ENCODE measurements at regions not wholly inside any gene's neighbourhood (a gene's known extent, or its start where the extent isn't known, plus 50 kb on each side); places are given as distances from the start of the nearest gene placed in this dataset.

DNA sequence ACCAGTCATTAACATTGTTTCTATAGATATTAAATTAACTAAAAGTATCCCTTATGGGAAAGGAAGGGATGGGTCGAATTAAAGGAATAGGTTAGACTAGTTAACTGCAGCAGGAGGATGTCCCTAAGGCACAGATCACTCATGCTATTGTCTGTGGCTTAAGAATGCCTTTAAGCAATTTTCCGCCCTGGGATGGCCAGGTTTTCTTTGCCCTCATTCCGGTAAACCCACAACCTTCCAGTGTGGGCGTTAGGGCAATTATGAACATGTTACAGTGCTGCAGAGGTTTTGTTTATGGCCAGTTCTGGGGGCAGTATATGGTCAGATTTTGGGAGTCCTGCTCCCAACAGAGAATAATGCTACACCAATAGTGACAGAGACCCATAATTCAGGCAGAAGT lies 139.3 kb upstream of the CDK13 start:
- POLR2A ChIA-PET, result no interaction called here
- DNase-seq, result no peak
- H3K9me3 Mint-ChIP-seq, result no peaks in the 10 kb centered on the region
- Histone ChIP-seq H3K27me3 (ENCODE audit: insufficient read depth, low read length, poor library complexity, severe bottlenecking) (no peaks in the 10 kb centered on the region), H3K4me1 (ENCODE audit: insufficient read depth, low read length) (no peaks in the 10 kb centered on the region), H3K4me3 (ENCODE audit: low read length) (no peak overlapping the region), H3K27ac (ENCODE audit: low read depth, low read length) (no peak overlapping the region), H3K36me3 (ENCODE audit: insufficient read depth, low read length) (no peaks in the 10 kb centered on the region), H3K9me3 (ENCODE audit: low read length) (no peaks in the 10 kb centered on the region)
- peaks cover 6 to 35% of the 10 kb centered on the region in 2 donors for H3K27me3 Mint-ChIP-seq
- no peaks in the 10 kb centered on the region for H3K36me3 Mint-ChIP-seq
- no peak overlapping the region for H3K4me3 Mint-ChIP-seq
- no peak overlapping the region for H3K27ac Mint-ChIP-seq
- CTCF ChIA-PET, result no interaction called here
- no peaks in the 10 kb centered on the region for H3K4me1 Mint-ChIP-seq

DNA sequence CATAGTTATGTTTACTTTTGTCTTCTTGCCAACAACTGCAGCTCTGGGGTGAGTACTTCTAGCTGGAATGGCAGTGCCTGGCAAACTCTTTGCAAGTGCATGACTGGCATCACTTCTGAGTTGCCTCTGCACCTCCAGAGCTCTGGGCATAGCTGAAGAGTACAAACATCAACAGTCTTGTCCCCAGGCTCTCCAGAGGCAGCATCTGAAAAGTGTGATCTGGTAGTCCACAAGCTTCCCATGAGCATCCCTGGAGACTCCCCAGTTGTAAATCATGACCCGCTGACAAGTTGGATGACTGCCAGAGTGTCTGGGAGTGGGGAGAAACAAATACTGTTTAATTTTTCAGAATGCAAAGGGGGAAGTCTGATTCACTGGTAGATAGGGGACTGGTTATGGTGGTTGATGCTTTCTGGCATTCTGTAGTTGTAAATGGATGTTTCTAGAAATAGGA lies 138.9 kb upstream of the CDK13 start:
- no peaks in the 10 kb centered on the region for H3K4me1 ChIP-seq (ENCODE audit: insufficient read depth, low read length)
- H3K27ac Mint-ChIP-seq, result no peak overlapping the region
- H3K36me3 Mint-ChIP-seq, result no peaks in the 10 kb centered on the region
- H3K36me3 ChIP-seq (ENCODE audit: insufficient read depth, low read length), result no peaks in the 10 kb centered on the region
- no peak overlapping the region for H3K4me3 Mint-ChIP-seq
- CTCF ChIA-PET, result no interaction called here
- POLR2A ChIA-PET, result no interaction called here
- no peaks in the 10 kb centered on the region for H3K9me3 Mint-ChIP-seq
- H3K27me3 ChIP-seq (ENCODE audit: insufficient read depth, low read length, poor library complexity, severe bottlenecking), result no peaks in the 10 kb centered on the region
- no peaks in the 10 kb centered on the region for H3K9me3 ChIP-seq (ENCODE audit: low read length)
- H3K4me1 Mint-ChIP-seq, result no peaks in the 10 kb centered on the region
- no peak overlapping the region for H3K27ac ChIP-seq (ENCODE audit: low read depth, low read length)
- H3K27me3 Mint-ChIP-seq, result peaks cover 6 to 40% of the 10 kb centered on the region in 2 donors
- H3K4me3 ChIP-seq (ENCODE audit: low read length), result no peak overlapping the region
- DNase-seq, result no peak

DNA sequence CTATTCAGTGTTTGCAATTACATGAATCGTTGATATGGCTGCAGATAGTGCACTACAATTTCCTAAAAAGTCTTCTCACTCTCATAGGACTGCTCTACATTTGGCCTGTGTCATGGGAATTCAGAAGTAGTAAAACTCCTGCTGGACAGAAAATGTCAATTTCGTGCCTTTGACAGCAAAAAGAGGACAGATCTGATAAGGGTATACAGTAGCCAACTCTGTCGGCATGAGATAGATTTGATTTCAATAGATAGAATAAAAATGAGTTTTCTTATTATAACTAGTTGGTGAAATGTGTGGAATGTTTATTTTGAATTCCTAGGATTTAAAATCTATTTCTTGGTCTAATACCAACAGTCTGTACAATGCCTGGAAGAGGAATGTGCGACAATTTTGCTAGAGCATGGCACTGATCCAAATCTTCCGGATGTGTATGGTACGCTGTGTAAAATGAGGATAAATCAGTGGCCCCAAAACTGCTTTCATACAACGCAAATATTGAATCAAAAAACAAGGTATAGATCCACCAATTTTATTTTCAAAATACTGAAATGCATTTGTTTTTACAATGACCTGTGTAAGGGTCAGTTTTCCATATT lies 133.5 kb upstream of the CDK13 start:
- DNase-seq, result no peak
- H3K27ac ChIP-seq (ENCODE audit: low read depth, low read length), result no peak overlapping the region
- no peaks in the 10 kb centered on the region for H3K4me1 ChIP-seq (ENCODE audit: insufficient read depth, low read length)
- Mint-ChIP-seq H3K4me3 (no peak overlapping the region), H3K4me1 (no peaks in the 10 kb centered on the region), H3K9me3 (no peaks in the 10 kb centered on the region), H3K27ac (no peak overlapping the region), H3K27me3 (peaks cover 8 to 42% of the 10 kb centered on the region in 2 donors), H3K36me3 (no peaks in the 10 kb centered on the region)
- H3K9me3 ChIP-seq (ENCODE audit: low read length), result no peaks in the 10 kb centered on the region
- no peaks in the 10 kb centered on the region for H3K36me3 ChIP-seq (ENCODE audit: insufficient read depth, low read length)
- H3K4me3 ChIP-seq (ENCODE audit: low read length), result no peak overlapping the region
- CTCF ChIA-PET, result no interaction called here
- H3K27me3 ChIP-seq (ENCODE audit: insufficient read depth, low read length, poor library complexity, severe bottlenecking), result no peaks in the 10 kb centered on the region
- POLR2A ChIA-PET, result no interaction called here

DNA sequence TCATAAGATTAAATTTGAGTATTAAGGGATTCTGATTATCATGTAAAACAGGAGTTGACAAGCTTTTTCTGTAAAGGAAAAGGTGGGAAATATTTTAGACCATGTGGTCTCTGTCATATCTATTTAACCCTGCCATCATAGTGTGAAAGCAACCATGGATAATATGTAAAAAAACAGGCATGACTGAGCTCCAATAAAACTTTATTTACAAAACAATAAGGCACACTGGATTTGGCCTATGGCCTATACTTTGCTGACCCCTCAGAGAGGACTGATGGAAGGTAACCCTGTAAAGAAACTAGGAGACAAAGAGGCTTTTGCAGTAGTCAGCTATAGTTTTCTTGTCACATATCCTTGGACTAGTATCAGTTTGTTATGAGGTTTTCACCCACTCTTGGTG lies 130.5 kb upstream of the CDK13 start:
- H3K27ac ChIP-seq (ENCODE audit: low read depth, low read length), result no peak overlapping the region
- H3K4me3 Mint-ChIP-seq, result no peak overlapping the region
- H3K27ac Mint-ChIP-seq, result no peak overlapping the region
- H3K36me3 Mint-ChIP-seq, result no peaks in the 10 kb centered on the region
- no peaks in the 10 kb centered on the region for H3K4me1 ChIP-seq (ENCODE audit: insufficient read depth, low read length)
- H3K9me3 Mint-ChIP-seq, result no peaks in the 10 kb centered on the region
- ChIA-PET CTCF (no interaction called here), POLR2A (interaction anchor here (0.7 kb wide), 1 partner anchor 129 kb away, joined by 5 read pairs; no protein-coding TSS in a partner anchor)
- H3K36me3 ChIP-seq (ENCODE audit: insufficient read depth, low read length), result no peaks in the 10 kb centered on the region
- DNase-seq, result no peak
- H3K4me1 Mint-ChIP-seq, result no peaks in the 10 kb centered on the region
- H3K27me3 Mint-ChIP-seq, result peaks cover 6 to 56% of the 10 kb centered on the region in 2 donors
- no peaks in the 10 kb centered on the region for H3K27me3 ChIP-seq (ENCODE audit: insufficient read depth, low read length, poor library complexity, severe bottlenecking)
- no peak overlapping the region for H3K4me3 ChIP-seq (ENCODE audit: low read length)
- H3K9me3 ChIP-seq (ENCODE audit: low read length), result no peaks in the 10 kb centered on the region

DNA sequence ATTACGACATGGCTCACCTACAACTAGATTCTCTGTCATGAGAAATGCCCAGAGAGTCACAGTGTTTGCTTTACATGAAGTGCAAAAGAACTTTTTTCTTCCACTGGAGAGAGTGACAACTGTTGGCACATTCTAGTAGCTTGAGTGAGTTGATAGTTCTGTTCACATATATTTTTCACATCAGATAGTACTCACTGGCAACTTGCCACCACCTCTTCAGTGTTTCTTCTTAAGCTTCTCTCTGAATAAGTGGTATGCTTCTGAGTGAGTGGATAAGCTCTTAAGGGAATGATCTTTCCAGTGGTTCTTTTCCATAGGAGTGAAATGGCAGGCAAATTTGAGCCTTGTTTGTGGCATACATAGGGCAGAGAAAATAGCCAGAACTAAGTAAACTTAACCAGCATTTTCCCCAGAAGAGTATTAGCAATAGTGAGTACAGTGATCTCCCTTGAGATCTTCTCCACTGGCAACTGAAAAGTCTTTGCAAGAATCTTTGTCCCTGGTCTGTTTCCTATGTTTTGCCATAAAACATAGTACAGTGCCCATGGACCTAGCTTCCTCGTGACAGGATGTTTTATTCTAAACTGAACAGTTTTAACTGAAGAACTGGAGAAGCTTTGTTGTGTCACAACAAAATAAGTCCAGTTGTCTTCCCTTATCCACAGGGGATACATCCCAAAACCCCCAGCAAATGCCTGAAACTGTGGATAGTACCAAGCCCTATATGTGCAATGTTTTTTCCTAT lies 125.4 kb upstream of the CDK13 start:
- no peaks in the 10 kb centered on the region for H3K9me3 ChIP-seq (ENCODE audit: low read length)
- no peak overlapping the region for H3K4me3 ChIP-seq (ENCODE audit: low read length)
- POLR2A ChIA-PET, result no interaction called here
- H3K9me3 Mint-ChIP-seq, result no peaks in the 10 kb centered on the region
- no peak overlapping the region for H3K4me3 Mint-ChIP-seq
- H3K36me3 Mint-ChIP-seq, result no peaks in the 10 kb centered on the region
- no peak overlapping the region for H3K27ac ChIP-seq (ENCODE audit: low read depth, low read length)
- H3K4me1 Mint-ChIP-seq, result no peaks in the 10 kb centered on the region
- H3K27ac Mint-ChIP-seq, result no peak overlapping the region
- H3K36me3 ChIP-seq (ENCODE audit: insufficient read depth, low read length), result no peaks in the 10 kb centered on the region
- no peaks in the 10 kb centered on the region for H3K4me1 ChIP-seq (ENCODE audit: insufficient read depth, low read length)
- CTCF ChIA-PET, result no interaction called here
- no peaks in the 10 kb centered on the region for H3K27me3 ChIP-seq (ENCODE audit: insufficient read depth, low read length, poor library complexity, severe bottlenecking)
- no peak for DNase-seq
- H3K27me3 Mint-ChIP-seq, result peaks cover 7 to 60% of the 10 kb centered on the region in 2 donors

DNA sequence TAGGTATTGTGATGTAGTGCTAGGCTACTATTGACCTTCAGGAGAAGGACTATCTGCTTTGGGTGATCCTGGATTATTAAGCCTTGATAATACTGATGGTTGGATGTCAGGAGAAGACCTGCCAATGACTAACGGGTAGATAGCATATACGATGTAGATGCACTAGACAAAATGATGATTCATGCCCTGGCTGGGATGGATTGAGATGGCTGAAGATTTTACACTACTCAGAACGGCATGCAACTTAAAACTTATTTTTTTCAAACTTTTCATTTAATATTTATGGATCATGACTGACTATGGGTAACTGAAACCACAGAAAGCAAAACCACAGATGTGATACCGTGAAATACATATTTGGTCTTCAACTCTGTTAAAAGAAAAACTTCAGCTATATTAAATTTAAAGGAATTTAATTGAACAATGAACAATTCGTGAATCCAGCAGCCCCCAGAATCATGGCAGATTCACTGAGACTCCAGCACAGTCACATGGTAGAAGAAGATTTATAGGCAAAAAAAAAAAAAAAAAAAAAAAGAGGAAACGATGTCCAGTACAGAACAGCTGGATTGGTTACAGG lies 124.6 kb upstream of the CDK13 start:
- peaks cover 6% of the 10 kb centered on the region for H3K27me3 ChIP-seq (ENCODE audit: insufficient read depth, low read length, poor library complexity, severe bottlenecking)
- H3K4me3 ChIP-seq (ENCODE audit: low read length), result no peak overlapping the region
- H3K36me3 ChIP-seq (ENCODE audit: insufficient read depth, low read length), result no peaks in the 10 kb centered on the region
- no peaks in the 10 kb centered on the region for H3K4me1 Mint-ChIP-seq
- no peak overlapping the region for H3K27ac ChIP-seq (ENCODE audit: low read depth, low read length)
- no peaks in the 10 kb centered on the region for H3K4me1 ChIP-seq (ENCODE audit: insufficient read depth, low read length)
- H3K9me3 Mint-ChIP-seq, result no peaks in the 10 kb centered on the region
- H3K27me3 Mint-ChIP-seq, result peaks cover 11 to 64% of the 10 kb centered on the region in 2 donors
- no peaks in the 10 kb centered on the region for H3K9me3 ChIP-seq (ENCODE audit: low read length)
- CTCF ChIA-PET, result no interaction called here
- H3K27ac Mint-ChIP-seq, result no peak overlapping the region
- H3K36me3 Mint-ChIP-seq, result no peaks in the 10 kb centered on the region
- POLR2A ChIA-PET, result interaction anchor here (0.7 kb wide), 1 partner anchor 12 kb away, joined by 15 read pairs; no protein-coding TSS in a partner anchor
- DNase-seq, result no peak
- no peak overlapping the region for H3K4me3 Mint-ChIP-seq

DNA sequence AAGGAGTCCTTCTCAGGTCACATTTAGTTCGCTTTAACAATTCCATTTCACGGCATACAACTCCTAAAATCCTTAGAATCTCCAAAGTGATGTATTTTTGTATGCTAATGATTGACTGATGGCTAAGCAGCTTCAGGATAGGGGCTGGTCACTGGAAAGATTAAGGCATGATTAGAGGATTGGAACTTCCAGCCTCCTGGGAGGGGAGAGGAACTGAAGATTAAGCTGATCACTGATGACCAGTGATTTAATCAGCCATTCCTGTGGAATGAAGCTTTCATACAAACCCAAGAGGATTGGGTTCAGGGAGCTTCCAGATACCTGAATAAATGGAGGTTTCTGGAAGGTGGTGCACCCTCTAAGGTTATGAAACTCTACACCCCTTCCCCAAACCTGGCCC lies 123.9 kb upstream of the CDK13 start:
- CTCF ChIA-PET, result no interaction called here
- no peak overlapping the region for H3K4me3 Mint-ChIP-seq
- POLR2A ChIA-PET, result no interaction called here

DNA sequence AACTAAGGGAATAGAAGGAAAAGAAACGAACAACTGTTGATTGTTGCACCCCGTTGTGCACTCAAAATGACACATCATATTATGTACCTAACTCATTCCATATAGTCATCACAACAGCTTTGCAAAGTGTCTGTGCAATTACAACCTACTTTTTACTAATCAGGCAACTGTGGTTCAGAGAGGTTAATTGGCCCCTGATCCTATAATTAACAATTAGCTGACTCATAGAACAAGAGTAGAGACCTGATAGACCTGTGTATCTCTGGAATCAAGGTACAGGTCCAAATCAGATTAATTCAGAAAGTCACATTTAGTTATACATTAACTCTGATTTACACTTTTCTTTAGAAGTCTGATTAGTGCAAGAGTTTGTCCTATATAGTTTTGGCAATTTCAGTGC lies 122.5 kb upstream of the CDK13 start:
- H3K4me1 ChIP-seq (ENCODE audit: insufficient read depth, low read length), result no peaks in the 10 kb centered on the region
- POLR2A ChIA-PET, result no interaction called here
- no peaks in the 10 kb centered on the region for H3K9me3 ChIP-seq (ENCODE audit: low read length)
- no peaks in the 10 kb centered on the region for H3K9me3 Mint-ChIP-seq
- H3K4me3 ChIP-seq (ENCODE audit: low read length), result no peak overlapping the region
- H3K36me3 Mint-ChIP-seq, result no peaks in the 10 kb centered on the region
- H3K36me3 ChIP-seq (ENCODE audit: insufficient read depth, low read length), result no peaks in the 10 kb centered on the region
- CTCF ChIA-PET, result no interaction called here
- no peak overlapping the region for H3K27ac Mint-ChIP-seq
- no peak overlapping the region for H3K27ac ChIP-seq (ENCODE audit: low read depth, low read length)
- no peak for DNase-seq
- H3K27me3 ChIP-seq (ENCODE audit: insufficient read depth, low read length, poor library complexity, severe bottlenecking), result peaks cover 12% of the 10 kb centered on the region
- no peaks in the 10 kb centered on the region for H3K4me1 Mint-ChIP-seq
- no peak overlapping the region for H3K4me3 Mint-ChIP-seq
- H3K27me3 Mint-ChIP-seq, result peaks cover 16 to 74% of the 10 kb centered on the region in 2 donors

More for the DNA sequence above, 123.9 kb upstream of the CDK13 start:
- H3K27ac Mint-ChIP-seq, result no peak overlapping the region
- Histone ChIP-seq H3K27ac (ENCODE audit: low read depth, low read length) (no peak overlapping the region), H3K4me3 (ENCODE audit: low read length) (no peak overlapping the region), H3K36me3 (ENCODE audit: insufficient read depth, low read length) (no peaks in the 10 kb centered on the region), H3K27me3 (ENCODE audit: insufficient read depth, low read length, poor library complexity, severe bottlenecking) (peaks cover 8% of the 10 kb centered on the region), H3K4me1 (ENCODE audit: insufficient read depth, low read length) (no peaks in the 10 kb centered on the region), H3K9me3 (ENCODE audit: low read length) (no peaks in the 10 kb centered on the region)
- no peaks in the 10 kb centered on the region for H3K36me3 Mint-ChIP-seq
- peaks cover 11 to 64% of the 10 kb centered on the region in 2 donors for H3K27me3 Mint-ChIP-seq
- H3K4me1 Mint-ChIP-seq, result no peaks in the 10 kb centered on the region
- no peaks in the 10 kb centered on the region for H3K9me3 Mint-ChIP-seq
- no peak for DNase-seq
